ENCODE measurements at regions not wholly inside any gene's neighbourhood (a gene's known extent, or its start where the extent isn't known, plus 50 kb on each side); places are given as distances from the start of the nearest gene placed in this dataset.

- no peaks in the 10 kb centered on the region for H3K4me1 ChIP-seq
- H3K27me3 ChIP-seq = no peaks in the 10 kb centered on the region
- H3K4me3 ChIP-seq = no peak overlapping the region
- no peaks in the 10 kb centered on the region for H3K9me3 ChIP-seq
- DNase-seq (ENCODE audit: extremely low spot score in 2 of 2) = no peak
- intact Hi-C loops (cut with DNase I) = no loop called here
- no peaks in the 10 kb centered on the region for H3K36me3 ChIP-seq
- no peak for TF ChIP-seq POLR2AphosphoS5 (IDR thresholded peaks at IDR 0.05; ENCODE audit: insufficient read depth in 1 of 2, low read depth in 1 of 2)
- TF ChIP-seq, protein P1, sequence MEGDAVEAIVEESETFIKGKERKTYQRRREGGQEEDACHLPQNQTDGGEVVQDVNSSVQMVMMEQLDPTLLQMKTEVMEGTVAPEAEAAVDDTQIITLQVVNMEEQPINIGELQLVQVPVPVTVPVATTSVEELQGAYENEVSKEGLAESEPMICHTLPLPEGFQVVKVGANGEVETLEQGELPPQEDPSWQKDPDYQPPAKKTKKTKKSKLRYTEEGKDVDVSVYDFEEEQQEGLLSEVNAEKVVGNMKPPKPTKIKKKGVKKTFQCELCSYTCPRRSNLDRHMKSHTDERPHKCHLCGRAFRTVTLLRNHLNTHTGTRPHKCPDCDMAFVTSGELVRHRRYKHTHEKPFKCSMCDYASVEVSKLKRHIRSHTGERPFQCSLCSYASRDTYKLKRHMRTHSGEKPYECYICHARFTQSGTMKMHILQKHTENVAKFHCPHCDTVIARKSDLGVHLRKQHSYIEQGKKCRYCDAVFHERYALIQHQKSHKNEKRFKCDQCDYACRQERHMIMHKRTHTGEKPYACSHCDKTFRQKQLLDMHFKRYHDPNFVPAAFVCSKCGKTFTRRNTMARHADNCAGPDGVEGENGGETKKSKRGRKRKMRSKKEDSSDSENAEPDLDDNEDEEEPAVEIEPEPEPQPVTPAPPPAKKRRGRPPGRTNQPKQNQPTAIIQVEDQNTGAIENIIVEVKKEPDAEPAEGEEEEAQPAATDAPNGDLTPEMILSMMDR (IDR thresholded peaks at IDR 0.05) = no peak
- TF ChIP-seq POLR2A (IDR thresholded peaks at IDR 0.05) = no peak
- H3K27ac ChIP-seq = no peak overlapping the region
Observed at GRCh38 chr13:71051573-71051972, 815.4 kb downstream of the DACH1 start.

- Histone ChIP-seq H3K9me3 (no peaks in the 10 kb centered on the region), H3K4me1 (no peaks in the 10 kb centered on the region), H3K36me3 (no peaks in the 10 kb centered on the region), H3K4me3 (no peak overlapping the region), H3K27ac (no peak overlapping the region), H3K27me3 (no peaks in the 10 kb centered on the region)
- intact Hi-C loops (cut with DNase I) = no loop called here
- TF ChIP-seq POLR2A (IDR thresholded peaks at IDR 0.05) (no peak), POLR2AphosphoS5 (IDR thresholded peaks at IDR 0.05; ENCODE audit: insufficient read depth in 1 of 2, low read depth in 1 of 2) (no peak)
- TF ChIP-seq, protein P1 (IDR thresholded peaks at IDR 0.05) = no peak
- DNase-seq (ENCODE audit: extremely low spot score in 2 of 2) = no peak
Observed at GRCh38 chr13:71046360-71047079, 820.5 kb downstream of the DACH1 start.

GRCh38 chr13:71045101-71045500 is 821.9 kb downstream of the DACH1 start:
- no peak for DNase-seq (ENCODE audit: extremely low spot score in 2 of 2)
- Histone ChIP-seq H3K4me3 (no peak overlapping the region), H3K27me3 (no peaks in the 10 kb centered on the region), H3K36me3 (no peaks in the 10 kb centered on the region), H3K4me1 (no peaks in the 10 kb centered on the region), H3K9me3 (no peaks in the 10 kb centered on the region), H3K27ac (no peak overlapping the region)
- TF ChIP-seq, protein P1 (IDR thresholded peaks at IDR 0.05) = no peak
- TF ChIP-seq POLR2AphosphoS5 (IDR thresholded peaks at IDR 0.05; ENCODE audit: insufficient read depth in 1 of 2, low read depth in 1 of 2) (no peak), POLR2A (IDR thresholded peaks at IDR 0.05) (no peak)
- intact Hi-C loops (cut with DNase I) = no loop called here

GRCh38 chr13:71039440-71039839 is 827.6 kb downstream of the DACH1 start:
- Histone ChIP-seq H3K9me3 (no peaks in the 10 kb centered on the region), H3K4me3 (no peak overlapping the region), H3K27me3 (no peaks in the 10 kb centered on the region), H3K27ac (no peak overlapping the region), H3K36me3 (no peaks in the 10 kb centered on the region), H3K4me1 (no peaks in the 10 kb centered on the region)
- no peak for DNase-seq (ENCODE audit: extremely low spot score in 2 of 2)
- TF ChIP-seq, protein P1 (IDR thresholded peaks at IDR 0.05) = no peak
- TF ChIP-seq POLR2AphosphoS5 (IDR thresholded peaks at IDR 0.05; ENCODE audit: insufficient read depth in 1 of 2, low read depth in 1 of 2) (no peak), POLR2A (IDR thresholded peaks at IDR 0.05) (no peak)
- intact Hi-C loops (cut with DNase I) = no loop called here

- DNase-seq (ENCODE audit: extremely low spot score in 2 of 2) = no peak
- TF ChIP-seq, protein P1 (IDR thresholded peaks at IDR 0.05) = no peak
- TF ChIP-seq POLR2AphosphoS5 (IDR thresholded peaks at IDR 0.05; ENCODE audit: insufficient read depth in 1 of 2, low read depth in 1 of 2) (no peak), POLR2A (IDR thresholded peaks at IDR 0.05) (no peak)
- Histone ChIP-seq H3K36me3 (no peaks in the 10 kb centered on the region), H3K27ac (no peak overlapping the region), H3K27me3 (no peaks in the 10 kb centered on the region), H3K4me3 (no peak overlapping the region), H3K9me3 (no peaks in the 10 kb centered on the region), H3K4me1 (no peaks in the 10 kb centered on the region)
- intact Hi-C loops (cut with DNase I) = no loop called here
Observed at GRCh38 chr13:71034018-71034417, 833.0 kb downstream of the DACH1 start.
